ENCODE measurements at regions not wholly inside any gene's neighbourhood (a gene's known extent, or its start where the extent isn't known, plus 50 kb on each side); places are given as distances from the start of the nearest gene placed in this dataset.
A peak's percentile ranks its signal among the peaks of the same experiment; 100 is the strongest.
"Not testable (repeated sequence)": the region's sequence is repeated elsewhere in the genome, so short reads cannot be mapped to it uniquely, and the experiment has no call there.

GRCh38 chr5:61215996-61216395, 53.7 kb upstream of the SMIM15 start:
- DNase-seq (ENCODE audit: low spot score) = no peak

DNA sequence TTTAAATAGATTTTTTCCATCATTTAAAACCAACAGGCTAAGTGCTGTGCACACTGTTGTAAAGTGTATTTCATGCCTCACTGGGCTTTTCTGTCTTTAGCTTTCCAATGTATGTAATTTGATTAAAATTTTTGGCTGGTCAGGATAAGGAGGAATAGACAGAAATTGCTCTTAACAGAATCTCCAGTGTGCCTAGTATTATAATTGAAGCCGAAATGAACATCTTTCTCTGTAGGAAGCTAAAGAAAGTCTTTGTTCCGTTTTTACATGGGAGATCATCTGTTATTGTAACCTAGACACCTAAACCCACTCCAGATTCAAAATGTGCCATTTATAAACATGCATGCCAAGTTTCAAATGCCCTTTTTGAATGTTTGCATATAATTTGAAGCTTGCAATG, 54.5 kb upstream of the SMIM15 start:
- DNase-seq (ENCODE audit: low spot score) = no peak

- no peak for DNase-seq (ENCODE audit: low spot score)
Measured at GRCh38 chr5:61217214-61217613, 54.9 kb upstream of the SMIM15 start.

DNA sequence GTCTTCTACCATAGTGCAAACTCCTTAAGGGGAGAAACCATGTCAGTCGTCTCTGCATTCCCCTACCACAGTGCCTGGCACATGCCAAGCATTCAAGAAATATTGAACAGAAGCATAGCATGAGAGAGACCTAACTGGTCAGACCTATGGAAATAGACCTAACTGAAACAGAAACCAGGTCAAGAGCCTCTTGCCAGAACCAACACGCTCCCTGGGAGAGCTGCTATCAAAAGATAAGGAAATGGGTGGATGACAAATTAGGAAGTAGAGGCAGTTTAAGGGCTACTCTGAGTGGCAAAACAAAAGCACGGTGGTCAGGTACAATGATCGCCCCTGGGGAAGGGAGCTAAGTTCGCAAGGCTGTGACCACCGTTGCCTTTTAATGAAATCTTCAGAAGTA, 66.0 kb upstream of the SMIM15 start:
- no peak for DNase-seq (ENCODE audit: low spot score)

GRCh38 chr5:61228691-61229280, 66.5 kb upstream of the SMIM15 start:
- DNase-seq (ENCODE audit: low spot score) = peak; percentile 58

- no peak for DNase-seq (ENCODE audit: low spot score)
Measured at GRCh38 chr5:61229416-61229815, 67.1 kb upstream of the SMIM15 start.

GRCh38 chr5:61230492-61230891, 68.2 kb upstream of the SMIM15 start:
- no peak for DNase-seq (ENCODE audit: low spot score)

DNA sequence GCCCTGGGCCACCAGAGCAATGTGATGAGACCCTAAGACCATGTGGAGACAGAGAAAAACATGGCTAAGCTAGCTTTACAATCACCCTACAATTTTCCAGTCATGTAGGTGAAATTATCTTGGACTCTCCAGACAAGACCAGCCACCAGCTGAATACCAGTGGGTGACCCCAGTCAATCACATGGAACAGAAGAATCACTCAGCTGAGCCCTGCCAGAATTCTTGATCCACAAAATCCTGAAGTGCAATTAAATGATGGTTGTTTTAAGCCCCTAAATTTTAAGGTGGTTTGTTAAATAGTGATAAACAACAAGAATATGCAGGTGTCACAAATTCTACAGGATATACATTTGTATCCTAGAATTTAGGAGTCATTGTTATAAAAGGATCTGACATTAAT, 69.5 kb upstream of the SMIM15 start:
- DNase-seq (ENCODE audit: low spot score) = no peak

DNA sequence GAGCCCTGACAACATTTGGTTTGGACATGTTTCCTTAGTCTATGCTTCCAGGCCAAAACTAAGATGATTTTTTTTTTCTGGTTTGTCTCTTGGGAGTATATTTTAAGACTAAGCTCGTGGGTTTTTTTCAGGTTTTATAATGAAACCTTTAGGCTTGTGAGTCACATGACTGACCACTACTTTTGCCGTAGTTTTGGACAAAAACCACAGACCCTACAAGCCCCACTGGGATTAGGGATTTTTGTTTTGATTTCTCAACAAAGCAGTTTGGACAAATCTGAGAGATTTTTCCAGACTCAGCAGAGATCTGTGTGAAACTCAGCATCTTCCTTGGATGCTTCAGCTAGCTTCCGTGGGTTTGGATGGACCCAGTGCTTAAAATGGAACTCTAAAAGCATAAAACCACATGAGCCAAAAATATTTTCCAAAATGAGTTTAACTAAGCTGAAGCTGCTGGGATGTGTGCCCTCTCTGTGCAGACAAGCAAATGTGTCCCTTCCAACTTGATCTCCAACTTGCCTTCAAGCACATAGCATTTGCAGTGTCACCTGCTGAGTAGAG, 70.3 kb upstream of the SMIM15 start:
- DNase-seq (ENCODE audit: low spot score) = no peak

- no peak for DNase-seq (ENCODE audit: low spot score)
Measured at GRCh38 chr5:61234019-61234418, 71.8 kb upstream of the SMIM15 start.

DNA sequence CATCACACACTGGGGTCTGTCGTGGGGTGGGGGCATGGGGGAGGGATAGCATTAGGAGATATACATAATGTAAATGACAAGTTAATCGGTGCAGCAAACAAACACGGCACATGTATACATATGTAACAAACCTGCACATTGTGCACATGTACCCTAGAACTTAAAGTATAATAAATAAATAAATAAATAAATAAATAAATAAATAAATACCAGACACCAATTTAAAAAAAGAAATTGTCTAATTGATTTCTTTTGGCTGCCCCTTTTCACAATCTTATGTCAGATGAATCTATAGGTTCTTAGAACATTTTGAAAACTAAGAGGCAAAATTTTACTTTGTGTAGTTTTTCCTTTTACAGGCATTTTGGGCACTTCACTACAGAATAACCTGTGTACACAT, 74.4 kb upstream of the SMIM15 start:
- not testable (repeated sequence) for DNase-seq (ENCODE audit: low spot score)

GRCh38 chr5:61245486-61245885, 83.2 kb upstream of the SMIM15 start:
- DNase-seq (ENCODE audit: low spot score) = peak; percentile 10

DNA sequence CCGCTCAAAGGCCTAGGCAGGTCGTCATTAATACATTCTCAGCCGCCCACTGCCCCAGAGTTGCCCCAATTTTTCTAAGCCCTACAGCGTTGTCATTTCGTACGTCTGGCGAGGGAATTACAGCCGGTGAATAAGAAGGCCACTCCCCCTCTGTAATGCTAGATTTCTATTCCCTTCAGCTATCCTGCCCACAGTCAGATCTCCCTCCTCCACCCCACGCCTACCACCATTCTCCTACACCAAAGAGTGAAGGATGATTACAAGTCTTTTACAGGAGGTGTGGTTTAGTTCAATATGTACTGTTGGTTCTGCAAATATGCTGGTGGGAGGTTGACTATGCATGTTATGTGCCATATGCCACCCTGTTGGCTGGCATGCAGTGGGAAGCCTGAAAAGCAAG, 83.7 kb upstream of the SMIM15 start:
- peak; percentile 50 for DNase-seq (ENCODE audit: low spot score)

DNA sequence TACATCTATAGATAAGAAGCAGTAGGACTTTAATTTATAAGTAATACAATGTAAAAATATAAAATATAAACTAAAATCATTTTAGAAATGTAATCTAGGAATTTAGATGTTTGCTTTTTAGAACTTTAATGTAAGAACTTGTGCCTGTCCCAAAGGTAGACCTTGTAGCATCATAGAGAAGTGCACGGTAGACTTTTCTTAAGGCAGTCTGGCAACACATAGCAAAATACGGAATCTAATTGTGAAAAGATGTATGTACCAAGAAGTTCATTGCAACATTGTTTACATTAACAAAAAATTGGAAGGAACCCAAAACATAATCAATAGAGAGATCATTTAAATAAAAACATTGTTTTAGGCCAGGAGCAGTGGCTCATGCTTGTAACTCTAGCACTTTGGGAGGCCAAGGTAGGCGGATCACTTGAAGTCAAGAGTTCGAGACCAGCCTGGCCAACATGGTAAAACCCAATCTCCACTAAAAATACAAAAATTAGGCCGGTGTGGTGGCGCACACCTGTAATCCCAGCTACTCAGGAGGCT, 84.6 kb upstream of the SMIM15 start:
- DNase-seq (ENCODE audit: low spot score) = no peak

GRCh38 chr5:61251874-61252642, 80.0 kb upstream of the ZSWIM6 start:
- no peak for DNase-seq (ENCODE audit: low spot score)

DNA sequence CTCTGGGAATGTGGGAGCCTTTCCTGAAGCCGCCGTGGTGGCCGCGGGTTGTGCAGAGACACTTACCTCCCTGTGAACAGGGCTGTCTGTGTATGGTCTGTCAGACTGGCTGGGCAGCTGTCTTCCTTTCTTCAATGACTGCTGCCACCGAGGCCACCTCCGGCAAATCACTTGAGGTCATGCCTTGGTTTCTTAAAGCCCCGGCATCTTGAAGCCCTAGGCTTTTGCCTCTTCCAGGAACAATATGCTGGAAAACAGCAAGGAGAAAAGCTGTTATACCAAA, 79.5 kb upstream of the ZSWIM6 start:
- no peak for DNase-seq (ENCODE audit: low spot score)

GRCh38 chr5:61253547-61253946, 78.5 kb upstream of the ZSWIM6 start:
- DNase-seq (ENCODE audit: low spot score) = no peak

- no peak for DNase-seq (ENCODE audit: low spot score)
Measured at GRCh38 chr5:61254969-61255555, 77.0 kb upstream of the ZSWIM6 start.

DNA sequence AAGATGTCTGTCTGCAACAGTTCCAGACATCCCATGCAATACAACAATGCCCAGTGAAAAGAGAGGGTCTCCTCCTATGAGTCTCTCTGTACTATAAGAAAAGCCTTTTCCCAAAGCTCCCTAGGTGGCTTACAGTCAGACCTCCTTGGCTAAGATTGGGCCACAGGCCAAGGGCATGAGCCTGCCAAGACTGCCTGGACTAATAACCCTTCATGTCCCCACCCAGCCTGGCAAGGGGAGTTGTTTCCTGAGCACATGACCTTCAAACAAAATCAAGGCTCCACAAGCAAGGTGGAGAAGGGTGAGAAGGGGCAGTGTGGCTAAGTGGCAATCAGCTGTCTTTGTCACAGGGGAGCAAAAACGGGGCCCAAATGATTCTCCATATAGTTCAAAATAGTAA, 75.6 kb upstream of the ZSWIM6 start:
- DNase-seq (ENCODE audit: low spot score) = no peak

DNA sequence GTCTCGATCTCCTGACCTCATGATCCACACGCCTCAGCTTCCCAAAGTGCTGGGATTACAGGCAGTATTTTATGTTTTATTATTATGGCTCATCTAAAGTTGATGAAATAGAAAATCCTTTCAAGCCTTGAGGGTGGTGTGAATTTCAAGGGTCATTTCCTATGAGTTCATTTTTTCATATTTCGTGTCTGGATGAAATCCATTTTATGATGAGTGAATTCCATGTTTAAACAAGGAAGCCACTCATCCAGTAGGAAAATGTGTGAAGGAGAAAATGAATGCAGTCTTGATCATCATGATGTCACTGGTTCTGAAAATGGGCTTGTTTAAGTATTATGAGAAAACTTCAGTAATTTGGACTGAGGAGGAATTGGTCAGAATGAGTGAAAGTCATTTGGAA, 74.6 kb upstream of the ZSWIM6 start:
- DNase-seq (ENCODE audit: low spot score) = no peak

GRCh38 chr5:61261136-61261535, 70.9 kb upstream of the ZSWIM6 start:
- no peak for DNase-seq (ENCODE audit: low spot score)

- DNase-seq (ENCODE audit: low spot score) = no peak
Measured at GRCh38 chr5:61262080-61262479, 70.0 kb upstream of the ZSWIM6 start.

DNA sequence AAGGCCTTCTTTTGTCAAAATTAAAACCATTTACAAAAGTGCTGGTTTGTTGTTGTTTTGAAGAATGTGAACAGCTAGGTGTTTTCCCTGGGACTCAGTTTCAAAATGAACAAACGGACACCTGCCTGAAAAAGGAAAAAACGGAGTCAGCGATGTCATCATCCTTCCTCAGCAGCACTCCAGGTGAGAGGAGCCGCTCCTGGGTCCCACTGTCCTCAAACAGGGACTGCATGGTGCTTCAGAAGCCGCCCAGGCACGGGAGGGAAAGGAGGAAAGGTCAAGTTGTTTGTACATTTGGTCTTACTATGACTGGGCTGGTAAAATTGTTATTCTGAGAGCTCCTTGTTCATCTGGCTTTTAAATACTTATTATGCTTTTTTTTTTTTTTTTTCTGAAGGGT, 69.0 kb upstream of the ZSWIM6 start:
- no peak for DNase-seq (ENCODE audit: low spot score)

All from SW480 (cell line).